DMS153 (cell line): ENCODE measurements at regions not wholly inside any gene's neighbourhood (a gene's known extent, or its start where the extent isn't known, plus 50 kb on each side); places are given as distances from the start of the nearest gene placed in this dataset.
"Not testable (repeated sequence)": the region's sequence is repeated elsewhere in the genome, so short reads cannot be mapped to it uniquely, and the experiment has no call there.

Source experiments
- DNase-seq: peaks from one replicate; lab custom pipeline; 2025; lab: John Stamatoyannopoulos, UW

GRCh38 chr6:112511441-112511840, 164.3 kb downstream of the RFPL4B start:
- no peak for DNase-seq

GRCh38 chr6:112513175-112513574, 166.0 kb downstream of the RFPL4B start:
- no peak for DNase-seq

- DNase-seq, result no peak
Observed at GRCh38 chr6:112522587-112522986, 175.5 kb downstream of the RFPL4B start.

- DNase-seq, result no peak
Observed at GRCh38 chr6:112524071-112524470, 176.9 kb downstream of the RFPL4B start.

- no peak for DNase-seq
Observed at GRCh38 chr6:112525749-112526148, 178.6 kb downstream of the RFPL4B start.

- DNase-seq, result no peak
Observed at GRCh38 chr6:112526594-112526993, 179.5 kb downstream of the RFPL4B start.

- not testable (repeated sequence) for DNase-seq
Observed at GRCh38 chr6:112528306-112528705, 181.2 kb downstream of the RFPL4B start.

- DNase-seq, result no peak
Observed at GRCh38 chr6:112535816-112536215, 188.7 kb downstream of the RFPL4B start.

- DNase-seq, result no peak
Observed at GRCh38 chr6:112539355-112539754, 192.2 kb downstream of the RFPL4B start.

- DNase-seq, result not testable (repeated sequence)
Observed at GRCh38 chr6:112541847-112542246, 194.7 kb downstream of the RFPL4B start.

- not testable (repeated sequence) for DNase-seq
Observed at GRCh38 chr6:112547321-112548085, 200.4 kb downstream of the RFPL4B start.

GRCh38 chr6:112549749-112550148, 202.6 kb downstream of the RFPL4B start:
- DNase-seq, result no peak

GRCh38 chr6:112557435-112557834, 210.3 kb downstream of the RFPL4B start:
- DNase-seq, result no peak

- no peak for DNase-seq
Observed at GRCh38 chr6:112557961-112558360, 210.8 kb downstream of the RFPL4B start.

- no peak for DNase-seq
Observed at GRCh38 chr6:112560651-112561050, 213.5 kb downstream of the RFPL4B start.

- no peak for DNase-seq
Observed at GRCh38 chr6:112562301-112563231, 215.4 kb downstream of the RFPL4B start.

- no peak for DNase-seq
Observed at GRCh38 chr6:112563368-112563767, 216.2 kb downstream of the RFPL4B start.

GRCh38 chr6:112568066-112568465, 220.9 kb downstream of the RFPL4B start:
- no peak for DNase-seq

- DNase-seq, result no peak
Observed at GRCh38 chr6:112571488-112572270, 224.5 kb downstream of the RFPL4B start.

GRCh38 chr6:112574190-112574589, 227.1 kb downstream of the RFPL4B start:
- no peak for DNase-seq

GRCh38 chr6:112575309-112575834, 228.2 kb downstream of the RFPL4B start:
- no peak for DNase-seq

- DNase-seq, result no peak
Observed at GRCh38 chr6:112576423-112576822, 229.3 kb downstream of the RFPL4B start.
